Panc1 (cell line): ENCODE measurements at regions not wholly inside any gene's neighbourhood (a gene's known extent, or its start where the extent isn't known, plus 50 kb on each side); places are given as distances from the start of the nearest gene placed in this dataset.
"Not testable (repeated sequence)": the region's sequence is repeated elsewhere in the genome, so short reads cannot be mapped to it uniquely, and the experiment has no call there.

Source experiments
- ATAC-seq: fragments of 200-7000 bp; cut with Tn5 transposase; 2 replicates; pipeline ENCODE4 v1.9.1; 2020; ENCODE audit warnings: mild to moderate bottlenecking, moderate library complexity
- BruUV-seq: library from RNA; stranded (reverse); fragments of 400-500 nt; replicated peaks from 2 replicates; lab custom pipeline; 2021; lab: Mats Ljungman, UMichigan
- CTCF ChIA-PET: fragments of 300-600 bp; sonication (Branson Sonifier 250); formaldehyde crosslinking; loops from one replicate; lab custom pipeline; 2022; ENCODE audit warnings: antibody characterized with exemption; lab: Charles Lee
- POLR2A ChIA-PET: fragments of 300-600 bp; sonication (Branson Sonifier 250); formaldehyde crosslinking; loops from one replicate; lab custom pipeline; 2022; ENCODE audit warnings: antibody characterized with exemption; lab: Charles Lee
- DNase-seq: peaks from one replicate; pipeline ENCODE4 v3.0.0-alpha.2; 2010; ENCODE audit warnings: low read depth, low spot score
- H3K27ac ChIP-seq: 2 replicates; pipeline ENCODE4 v1.5.1; 2011; ENCODE audit warnings: mild to moderate bottlenecking, low read length, inconsistent platforms
- H3K27me3 ChIP-seq: fragments of 200-500 bp; sonication (Bioruptor generic); 2 replicates; pipeline ENCODE4 v1.6.0; 2014; ENCODE audit warnings: low read length, inconsistent platforms; ENCODE audit not compliant: control insufficient read depth, insufficient read depth
- H3K36me3 ChIP-seq: fragments of 200-500 bp; sonication (Bioruptor generic); 2 replicates; pipeline ENCODE4 v1.5.1; 2014; ENCODE audit warnings: inconsistent platforms, mild to moderate bottlenecking, low read length, moderate library complexity; ENCODE audit not compliant: control insufficient read depth, insufficient read depth
- H3K4me1 ChIP-seq: 2 replicates; pipeline ENCODE4 v1.5.1; 2011; ENCODE audit warnings: inconsistent platforms, mild to moderate bottlenecking, low read length, moderate library complexity; ENCODE audit not compliant: control insufficient read depth, insufficient read depth
- H3K4me3 ChIP-seq, 2 experiments: 2 replicates each; pipeline ENCODE4 v1.5.1; 2011 to 2012; ENCODE audit warnings: low read depth in 2 of 2, low read length in 2 of 2, mild to moderate bottlenecking in 2 of 2, inconsistent platforms in 1 of 2, moderate library complexity in 1 of 2
- H3K9me3 ChIP-seq: fragments of 200-500 bp; sonication (Bioruptor generic); 2 replicates; pipeline ENCODE4 v1.5.1; 2014; ENCODE audit warnings: low read depth, mild to moderate bottlenecking, inconsistent platforms, low read length, moderate library complexity; ENCODE audit not compliant: control insufficient read depth, insufficient read depth
- POLR2AphosphoS5 ChIP-seq: IDR thresholded peaks from 2 replicates; pipeline ENCODE4 v1.6.1; 2012; ENCODE audit warnings: mild to moderate bottlenecking, low read depth, low read length, moderate library complexity
- SIN3A ChIP-seq: IDR thresholded peaks from 2 replicates; pipeline ENCODE4 v1.6.1; 2012; ENCODE audit warnings: low read depth, mild to moderate bottlenecking, low read length, moderate library complexity, borderline replicate concordance; ENCODE audit not compliant: insufficient read depth
- TCF7L2 ChIP-seq: IDR thresholded peaks from 2 replicates; pipeline ENCODE4 v1.6.1; 2011; ENCODE audit warnings: mild to moderate bottlenecking, low read depth, low read length, inconsistent platforms
- in situ Hi-C: cut with HindIII; loops from 2 replicates; pipeline ENCODE4 v1.10.0; 2016; ENCODE audit warnings: low sequenced_read_pairs, low pct_unique_long_range_greater_than_20kb
- intact Hi-C: fragments of 100-400 bp; cut with micrococcal nuclease; formaldehyde crosslinking; loops from one replicate; pipeline ENCODE4 v1.10.0; 2022; ENCODE audit not compliant: unreplicated experiment
- TF ChIP-seq, protein P1 (sequence below), 2 experiments: IDR thresholded peaks; 2 replicates each; pipeline ENCODE4 v1.6.1; 2011 to 2012; ENCODE audit warnings: low read depth in 2 of 2, control low read depth in 1 of 2, low read length in 1 of 2, mild to moderate bottlenecking in 1 of 2, moderate library complexity in 1 of 2; ENCODE audit not compliant: insufficient read depth in 1 of 2
- TF ChIP-seq, protein P2 (sequence below): fragments of 450-650 bp; IDR thresholded peaks from 2 replicates; pipeline ENCODE4 v1.5.1; 2017; ENCODE audit warnings: mild to moderate bottlenecking

DNA sequence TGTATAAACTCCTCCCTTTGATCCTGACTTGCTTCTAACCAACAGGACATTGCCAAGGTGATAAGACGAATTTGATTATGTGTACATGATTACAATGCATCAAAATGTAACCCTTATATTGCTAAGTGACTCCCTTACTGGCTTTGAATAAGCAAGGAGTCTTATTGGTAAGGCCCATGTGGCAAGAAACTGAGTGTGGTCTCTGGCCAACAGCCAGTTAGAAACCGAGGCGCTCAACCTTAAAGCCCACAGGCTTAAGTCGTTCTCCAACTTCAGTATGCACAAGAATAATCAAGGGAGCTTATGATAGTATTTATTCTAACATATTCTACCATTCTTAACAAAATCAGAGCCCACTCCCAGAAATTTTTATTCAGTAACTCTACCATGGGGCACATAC lies 374.2 kb upstream of the F9 start:
- ATAC-seq: no peak
- H3K27ac ChIP-seq: no peak overlapping the region
- intact Hi-C loops: no loop called here
- no TSS peak for BruUV-seq
- no peak for TF ChIP-seq SIN3A
- no peak for TF ChIP-seq TCF7L2
- TF ChIP-seq POLR2AphosphoS5: no peak
- TF ChIP-seq, protein P1, sequence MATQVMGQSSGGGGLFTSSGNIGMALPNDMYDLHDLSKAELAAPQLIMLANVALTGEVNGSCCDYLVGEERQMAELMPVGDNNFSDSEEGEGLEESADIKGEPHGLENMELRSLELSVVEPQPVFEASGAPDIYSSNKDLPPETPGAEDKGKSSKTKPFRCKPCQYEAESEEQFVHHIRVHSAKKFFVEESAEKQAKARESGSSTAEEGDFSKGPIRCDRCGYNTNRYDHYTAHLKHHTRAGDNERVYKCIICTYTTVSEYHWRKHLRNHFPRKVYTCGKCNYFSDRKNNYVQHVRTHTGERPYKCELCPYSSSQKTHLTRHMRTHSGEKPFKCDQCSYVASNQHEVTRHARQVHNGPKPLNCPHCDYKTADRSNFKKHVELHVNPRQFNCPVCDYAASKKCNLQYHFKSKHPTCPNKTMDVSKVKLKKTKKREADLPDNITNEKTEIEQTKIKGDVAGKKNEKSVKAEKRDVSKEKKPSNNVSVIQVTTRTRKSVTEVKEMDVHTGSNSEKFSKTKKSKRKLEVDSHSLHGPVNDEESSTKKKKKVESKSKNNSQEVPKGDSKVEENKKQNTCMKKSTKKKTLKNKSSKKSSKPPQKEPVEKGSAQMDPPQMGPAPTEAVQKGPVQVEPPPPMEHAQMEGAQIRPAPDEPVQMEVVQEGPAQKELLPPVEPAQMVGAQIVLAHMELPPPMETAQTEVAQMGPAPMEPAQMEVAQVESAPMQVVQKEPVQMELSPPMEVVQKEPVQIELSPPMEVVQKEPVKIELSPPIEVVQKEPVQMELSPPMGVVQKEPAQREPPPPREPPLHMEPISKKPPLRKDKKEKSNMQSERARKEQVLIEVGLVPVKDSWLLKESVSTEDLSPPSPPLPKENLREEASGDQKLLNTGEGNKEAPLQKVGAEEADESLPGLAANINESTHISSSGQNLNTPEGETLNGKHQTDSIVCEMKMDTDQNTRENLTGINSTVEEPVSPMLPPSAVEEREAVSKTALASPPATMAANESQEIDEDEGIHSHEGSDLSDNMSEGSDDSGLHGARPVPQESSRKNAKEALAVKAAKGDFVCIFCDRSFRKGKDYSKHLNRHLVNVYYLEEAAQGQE (IDR thresholded peaks at IDR 0.05; ENCODE audit: insufficient read depth in 1 of 2, low read depth in 2 of 2, low read length in 1 of 2): no peak
- TF ChIP-seq, protein P2, sequence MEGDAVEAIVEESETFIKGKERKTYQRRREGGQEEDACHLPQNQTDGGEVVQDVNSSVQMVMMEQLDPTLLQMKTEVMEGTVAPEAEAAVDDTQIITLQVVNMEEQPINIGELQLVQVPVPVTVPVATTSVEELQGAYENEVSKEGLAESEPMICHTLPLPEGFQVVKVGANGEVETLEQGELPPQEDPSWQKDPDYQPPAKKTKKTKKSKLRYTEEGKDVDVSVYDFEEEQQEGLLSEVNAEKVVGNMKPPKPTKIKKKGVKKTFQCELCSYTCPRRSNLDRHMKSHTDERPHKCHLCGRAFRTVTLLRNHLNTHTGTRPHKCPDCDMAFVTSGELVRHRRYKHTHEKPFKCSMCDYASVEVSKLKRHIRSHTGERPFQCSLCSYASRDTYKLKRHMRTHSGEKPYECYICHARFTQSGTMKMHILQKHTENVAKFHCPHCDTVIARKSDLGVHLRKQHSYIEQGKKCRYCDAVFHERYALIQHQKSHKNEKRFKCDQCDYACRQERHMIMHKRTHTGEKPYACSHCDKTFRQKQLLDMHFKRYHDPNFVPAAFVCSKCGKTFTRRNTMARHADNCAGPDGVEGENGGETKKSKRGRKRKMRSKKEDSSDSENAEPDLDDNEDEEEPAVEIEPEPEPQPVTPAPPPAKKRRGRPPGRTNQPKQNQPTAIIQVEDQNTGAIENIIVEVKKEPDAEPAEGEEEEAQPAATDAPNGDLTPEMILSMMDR: no peak
- H3K9me3 ChIP-seq: no peaks in the 10 kb centered on the region
- no peaks in the 10 kb centered on the region for H3K4me1 ChIP-seq
- no peaks in the 10 kb centered on the region for H3K27me3 ChIP-seq
- no peak overlapping the region for H3K4me3 ChIP-seq
- ChIA-PET POLR2A (no interaction called here), CTCF (no interaction called here)
- no peaks in the 10 kb centered on the region for H3K36me3 ChIP-seq
- in situ Hi-C loops: no loop called here
- DNase-seq: no peak

DNA sequence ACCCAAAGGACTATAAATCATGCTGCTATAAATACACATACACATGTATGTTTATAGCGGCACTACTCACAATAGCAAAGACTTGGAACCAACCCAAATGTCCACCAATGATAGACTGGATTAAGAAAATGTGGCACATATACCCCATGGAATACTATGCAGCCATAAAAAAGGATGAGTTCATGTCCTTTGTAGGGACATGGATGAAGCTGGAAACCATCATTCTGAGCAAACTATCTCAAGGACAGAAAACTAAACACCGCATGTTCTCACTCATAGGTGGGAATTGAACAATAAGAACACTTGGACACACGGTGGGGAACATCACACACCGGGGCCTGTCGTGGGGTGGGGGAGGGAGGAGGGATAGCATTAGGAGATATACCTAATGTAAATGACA lies 383.9 kb upstream of the F9 start:
- H3K36me3 ChIP-seq, H3K27ac ChIP-seq, ATAC-seq, BruUV-seq, DNase-seq, in situ Hi-C loops, H3K4me1 ChIP-seq, intact Hi-C loops, H3K27me3 ChIP-seq, H3K9me3 ChIP-seq, POLR2A ChIA-PET, CTCF ChIA-PET, H3K4me3 ChIP-seq: not testable (repeated sequence)

DNA sequence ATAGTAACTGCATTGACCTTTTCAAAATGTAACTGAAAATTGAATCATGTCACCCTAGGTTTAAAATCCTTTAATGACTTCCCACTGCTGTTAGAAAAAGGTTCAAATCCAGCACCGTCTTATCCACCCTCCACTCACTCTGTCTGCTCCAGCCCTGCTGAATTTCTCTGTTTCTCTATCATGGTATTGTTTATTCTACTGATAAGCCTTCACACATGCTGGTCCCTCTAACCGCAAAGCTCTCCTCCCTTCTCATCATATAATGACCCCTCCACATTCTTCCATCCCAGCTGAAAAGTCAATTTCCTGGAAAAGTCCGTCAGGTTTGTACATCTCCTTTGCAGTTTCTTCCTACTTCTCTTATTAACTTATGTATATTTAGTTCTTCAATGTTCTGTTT lies 389.2 kb upstream of the F9 start:
- Histone ChIP-seq H3K27ac (no peak overlapping the region), H3K4me1 (no peaks in the 10 kb centered on the region), H3K27me3 (no peaks in the 10 kb centered on the region), H3K4me3 (no peak overlapping the region), H3K36me3 (no peaks in the 10 kb centered on the region), H3K9me3 (no peaks in the 10 kb centered on the region)
- DNase-seq: no peak
- intact Hi-C loops: no loop called here
- BruUV-seq: no TSS peak
- ChIA-PET POLR2A (no interaction called here), CTCF (no interaction called here)
- in situ Hi-C loops: no loop called here
- no peak for ATAC-seq
- TF ChIP-seq, protein P2: no peak
- TF ChIP-seq POLR2AphosphoS5: no peak
- TF ChIP-seq SIN3A: no peak
- no peak for TF ChIP-seq TCF7L2
- TF ChIP-seq, protein P1 (IDR thresholded peaks at IDR 0.05; ENCODE audit: insufficient read depth in 1 of 2, low read depth in 2 of 2, low read length in 1 of 2): no peak
